H1 (cell line): ENCODE measurements at regions not wholly inside any gene's neighbourhood (a gene's known extent, or its start where the extent isn't known, plus 50 kb on each side); places are given as distances from the start of the nearest gene placed in this dataset.

Source experiments
- CTCF ChIP-seq, 3 experiments: IDR thresholded peaks; 1 replicate in 2 of 3; 2 replicates in 1 of 3; pipeline versions ENCODE4 v1.5.1 to v1.6.1; 2011; ENCODE audit warnings: low read length in 3 of 3, mild to moderate bottlenecking in 3 of 3, inconsistent platforms in 2 of 3, low read depth in 1 of 3, moderate library complexity in 1 of 3; ENCODE audit not compliant: insufficient read depth in 1 of 3; ENCODE audit errors: control extremely low read depth in 1 of 3
- EGR1 ChIP-seq: IDR thresholded peaks from 2 replicates; pipeline ENCODE4 v1.6.1; 2011; ENCODE audit warnings: low read depth, low read length, borderline replicate concordance
- EP300 ChIP-seq, 2 experiments: IDR thresholded peaks; 1 replicate in 1 of 2; 2 replicates in 1 of 2; pipeline ENCODE4 v1.6.1; 2011 to 2012; ENCODE audit warnings: low read depth in 2 of 2, low read length in 2 of 2, mild to moderate bottlenecking in 2 of 2, borderline replicate concordance in 1 of 2, inconsistent platforms in 1 of 2, moderate library complexity in 1 of 2
- EZH2 ChIP-seq: fragments of 200-600 bp; sonication (generic); IDR thresholded peaks from 2 replicates; pipeline ENCODE4 v1.7.1; 2012; ENCODE audit warnings: low read depth, mild to moderate bottlenecking, moderate library complexity, low read length, inconsistent platforms; ENCODE audit not compliant: severe bottlenecking
- HDAC2 ChIP-seq, 2 experiments: fragments of 300-600 bp in 1 of 2; sonication (generic) in 1 of 2; IDR thresholded peaks; 2 replicates each; pipeline ENCODE4 v1.6.1; 2011 to 2012; ENCODE audit warnings: low read depth in 2 of 2, low read length in 2 of 2, mild to moderate bottlenecking in 2 of 2, moderate library complexity in 2 of 2, borderline replicate concordance in 1 of 2, inconsistent platforms in 1 of 2
- MAX ChIP-seq: IDR thresholded peaks from 2 replicates; pipeline ENCODE4 v1.6.1; 2012; ENCODE audit warnings: inconsistent platforms
- POLR2A ChIP-seq, 2 experiments: IDR thresholded peaks; 1 replicate in 1 of 2; 2 replicates in 1 of 2; pipeline ENCODE4 v1.6.1; 2011; ENCODE audit warnings: low read depth in 2 of 2, low read length in 2 of 2, mild to moderate bottlenecking in 2 of 2; ENCODE audit errors: control extremely low read depth in 1 of 2
- RFX5 ChIP-seq: IDR thresholded peaks from 2 replicates; pipeline ENCODE4 v1.6.1; 2011; ENCODE audit warnings: low read depth, low read length, improper control_type of control experiment, borderline replicate concordance
- SIN3A ChIP-seq, 2 experiments: IDR thresholded peaks in 1 of 2; conservative IDR thresholded peaks in 1 of 2; 2 replicates each; pipeline ENCODE4 v1.6.1; 2011 to 2012; ENCODE audit warnings: low read length in 2 of 2, improper control_type of control experiment in 1 of 2, low read depth in 1 of 2, mild to moderate bottlenecking in 1 of 2
- TAF7 ChIP-seq: optimal IDR thresholded peaks from 2 replicates; pipeline ENCODE3; 2011; ENCODE audit warnings: low read depth, mild to moderate bottlenecking, inconsistent platforms, low read length, moderate library complexity, borderline replicate concordance
- TCF12 ChIP-seq: IDR thresholded peaks from 2 replicates; pipeline ENCODE4 v1.6.1; 2011; ENCODE audit warnings: low read depth, mild to moderate bottlenecking, low read length
- USF2 ChIP-seq: IDR thresholded peaks from 2 replicates; pipeline ENCODE4 v1.6.1; 2011; ENCODE audit warnings: low read length, improper control_type of control experiment

- TF ChIP-seq CTCF (IDR thresholded peaks at IDR 0.05; ENCODE audit: control extremely low read depth in 1 of 3, insufficient read depth in 1 of 3, low read depth in 1 of 3, low read length in 3 of 3) (no peak), EZH2 (no peak), MAX (no peak), RFX5 (no peak), EP300 (IDR thresholded peaks at IDR 0.05; ENCODE audit: borderline replicate concordance in 1 of 2, low read depth in 2 of 2, low read length in 2 of 2) (no peak), HDAC2 (IDR thresholded peaks at IDR 0.05; ENCODE audit: borderline replicate concordance in 1 of 2, low read depth in 2 of 2, low read length in 2 of 2) (no peak), TAF7 (no peak), TCF12 (no peak), SIN3A (conservative IDR thresholded peaks at IDR 0.05 in 1 of 2, IDR thresholded peaks at IDR 0.05 in 1 of 2; ENCODE audit: low read depth in 1 of 2, low read length in 2 of 2) (no peak), USF2 (no peak), EGR1 (no peak), POLR2A (IDR thresholded peaks at IDR 0.05; ENCODE audit: control extremely low read depth in 1 of 2, low read depth in 2 of 2, low read length in 2 of 2) (no peak)
These were observed 586.6 kb downstream of the SLITRK1 start for GRCh38 chr13:83295686-83296085.
